ENCODE measurements at regions not wholly inside any gene's neighbourhood (a gene's known extent, or its start where the extent isn't known, plus 50 kb on each side); places are given as distances from the start of the nearest gene placed in this dataset.

DNA sequence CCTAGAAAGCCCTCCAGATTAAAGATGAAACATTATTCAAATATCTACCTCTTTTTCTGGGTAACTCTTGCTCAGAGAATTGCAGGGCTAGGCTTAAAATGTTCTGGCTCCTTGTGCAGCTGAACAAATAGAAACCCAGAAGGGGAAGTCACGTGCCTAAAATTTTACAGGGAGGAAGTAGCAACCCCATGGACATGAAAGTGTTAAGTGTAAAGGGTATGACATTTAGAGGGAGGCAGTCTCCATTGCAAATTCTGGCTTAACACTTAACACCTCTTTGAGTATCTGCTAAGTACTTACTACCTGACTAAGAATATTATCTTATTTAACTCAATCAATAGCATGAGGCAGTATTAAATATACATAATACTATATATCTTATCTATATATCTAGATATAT is 376.1 kb upstream of the ERCC4 start (continued):
- TF ChIP-seq, protein P1, sequence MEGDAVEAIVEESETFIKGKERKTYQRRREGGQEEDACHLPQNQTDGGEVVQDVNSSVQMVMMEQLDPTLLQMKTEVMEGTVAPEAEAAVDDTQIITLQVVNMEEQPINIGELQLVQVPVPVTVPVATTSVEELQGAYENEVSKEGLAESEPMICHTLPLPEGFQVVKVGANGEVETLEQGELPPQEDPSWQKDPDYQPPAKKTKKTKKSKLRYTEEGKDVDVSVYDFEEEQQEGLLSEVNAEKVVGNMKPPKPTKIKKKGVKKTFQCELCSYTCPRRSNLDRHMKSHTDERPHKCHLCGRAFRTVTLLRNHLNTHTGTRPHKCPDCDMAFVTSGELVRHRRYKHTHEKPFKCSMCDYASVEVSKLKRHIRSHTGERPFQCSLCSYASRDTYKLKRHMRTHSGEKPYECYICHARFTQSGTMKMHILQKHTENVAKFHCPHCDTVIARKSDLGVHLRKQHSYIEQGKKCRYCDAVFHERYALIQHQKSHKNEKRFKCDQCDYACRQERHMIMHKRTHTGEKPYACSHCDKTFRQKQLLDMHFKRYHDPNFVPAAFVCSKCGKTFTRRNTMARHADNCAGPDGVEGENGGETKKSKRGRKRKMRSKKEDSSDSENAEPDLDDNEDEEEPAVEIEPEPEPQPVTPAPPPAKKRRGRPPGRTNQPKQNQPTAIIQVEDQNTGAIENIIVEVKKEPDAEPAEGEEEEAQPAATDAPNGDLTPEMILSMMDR (conservative IDR thresholded peaks at IDR 0.05; ENCODE audit: low read depth in 2 of 2): no peak
- no peak for TF ChIP-seq EZH2phosphoT487 (IDR thresholded peaks at IDR 0.05; ENCODE audit: unreplicated experiment)
- no peak for TF ChIP-seq STAT1 (IDR thresholded peaks at IDR 0.05; ENCODE audit: unreplicated experiment)
- no peak for TF ChIP-seq POLR2AphosphoS5 (IDR thresholded peaks at IDR 0.05; ENCODE audit: low read depth)
- no peak for TF ChIP-seq JUNB (IDR thresholded peaks at IDR 0.05; ENCODE audit: unreplicated experiment)
- no peak for TF ChIP-seq ZNF331 (CRISPR knock-in tag; IDR thresholded peaks at IDR 0.05; ENCODE audit: low read depth)
- no peak for TF ChIP-seq EZH2 (IDR thresholded peaks at IDR 0.05; ENCODE audit: low read depth, unreplicated experiment)

- Histone ChIP-seq H2AFZ (no peak overlapping the region), H3K4me1 (ENCODE audit: insufficient read depth) (no peaks in the 10 kb centered on the region), H3F3A (replicated peaks; ENCODE audit: low read depth) (no peaks in the 10 kb centered on the region), H3K9me2 (ENCODE audit: insufficient read depth) (no peaks in the 10 kb centered on the region; the same call in 1 of the 2 replicates), H3K4me2 (no peak overlapping the region), H4K20me1 (replicated peaks; ENCODE audit: insufficient read depth) (no peaks in the 10 kb centered on the region), H3K27ac (ENCODE audit: low read depth) (no peak overlapping the region), H3K36me3 (ENCODE audit: insufficient read depth) (no peaks in the 10 kb centered on the region), H3K79me2 (replicated peaks; ENCODE audit: insufficient read depth) (no peaks in the 10 kb centered on the region), H3K27me3 (ENCODE audit: insufficient read depth) (no peaks in the 10 kb centered on the region), H3K4me3 (no peak overlapping the region)
- Mint-ChIP-seq H3K36me3 (ENCODE audit: low read depth) (no peaks in the 10 kb centered on the region), H3K4me3 (no peak overlapping the region), H3K9me3 (no peaks in the 10 kb centered on the region), H3K4me1 (no peaks in the 10 kb centered on the region), H3K27ac (no peak overlapping the region), H3K27me3 (ENCODE audit: insufficient read depth, low read depth, poor library complexity) (no peaks in the 10 kb centered on the region)
- DNase-seq (ENCODE audit: low spot score) (no peak), ATAC-seq (no peak)
- TF ChIP-seq ZNF114 (CRISPR knock-in tag; IDR thresholded peaks at IDR 0.05): no peak
- TF ChIP-seq, protein P1 (conservative IDR thresholded peaks at IDR 0.05; ENCODE audit: low read depth in 2 of 2): no peak
- no peak for TF ChIP-seq STAT1 (IDR thresholded peaks at IDR 0.05; ENCODE audit: unreplicated experiment)
- no peak for TF ChIP-seq JUNB (IDR thresholded peaks at IDR 0.05; ENCODE audit: unreplicated experiment)
- no peak for TF ChIP-seq EZH2phosphoT487 (IDR thresholded peaks at IDR 0.05; ENCODE audit: unreplicated experiment)
- TF ChIP-seq CREB1 (CRISPR knock-in tag; IDR thresholded peaks at IDR 0.05; ENCODE audit: low read depth): no peak
- TF ChIP-seq, protein P2, sequence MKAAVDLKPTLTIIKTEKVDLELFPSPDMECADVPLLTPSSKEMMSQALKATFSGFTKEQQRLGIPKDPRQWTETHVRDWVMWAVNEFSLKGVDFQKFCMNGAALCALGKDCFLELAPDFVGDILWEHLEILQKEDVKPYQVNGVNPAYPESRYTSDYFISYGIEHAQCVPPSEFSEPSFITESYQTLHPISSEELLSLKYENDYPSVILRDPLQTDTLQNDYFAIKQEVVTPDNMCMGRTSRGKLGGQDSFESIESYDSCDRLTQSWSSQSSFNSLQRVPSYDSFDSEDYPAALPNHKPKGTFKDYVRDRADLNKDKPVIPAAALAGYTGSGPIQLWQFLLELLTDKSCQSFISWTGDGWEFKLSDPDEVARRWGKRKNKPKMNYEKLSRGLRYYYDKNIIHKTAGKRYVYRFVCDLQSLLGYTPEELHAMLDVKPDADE (IDR thresholded peaks at IDR 0.05): no peak
- TF ChIP-seq NANOG (IDR thresholded peaks at IDR 0.05; ENCODE audit: borderline replicate concordance): no peak
- no peak for TF ChIP-seq ZNF331 (CRISPR knock-in tag; IDR thresholded peaks at IDR 0.05; ENCODE audit: low read depth)
- TF ChIP-seq ZNF462 (CRISPR knock-in tag; IDR thresholded peaks at IDR 0.05): no peak
Observed at GRCh38 chr16:13545271-13545670, 374.7 kb upstream of the ERCC4 start.
